K562 (cell line): ENCODE measurements at regions not wholly inside any gene's neighbourhood (a gene's known extent, or its start where the extent isn't known, plus 50 kb on each side); places are given as distances from the start of the nearest gene placed in this dataset.

Source experiments
- ATAC-seq: fragments of 200-7000 bp; cut with Tn5 transposase; 3 replicates; pipeline ENCODE4 v1.9.1; 2020; ENCODE audit warnings: moderate library complexity
- BruUV-seq: library from RNA; stranded (reverse); fragments of 400-500 nt; replicated peaks from 2 replicates; lab custom pipeline; 2021; lab: Mats Ljungman, UMichigan
- CTCF ChIA-PET: fragments of 300-600 bp; formaldehyde crosslinking; extraction: SDS; loops from one replicate; lab custom pipeline; 2021; ENCODE audit warnings: low intra/inter-chr PET ratio; lab: Yijun Ruan, JAX
- POLR2A ChIA-PET: fragments of 300-600, 350-650 bp; sonication (Branson Sonifier 250); formaldehyde crosslinking; extraction: SDS; loops from one replicate; lab custom pipeline; 2021; ENCODE audit warnings: antibody characterized with exemption, inconsistent platforms; lab: Yijun Ruan, JAX
- DNase-seq, 4 experiments: peaks; one replicate each; pipeline versions ENCODE4 v3.0.0 to v3.0.0-alpha.2; 2011 to 2018; ENCODE audit warnings: low spot score in 3 of 4, mixed read lengths in 3 of 4; ENCODE audit errors: extremely low read depth in 1 of 4
- FAIRE-seq: peaks from 2 replicates; lab custom pipeline; 2011; peaks lifted over from hg19 to GRCh38; lab: Jason Lieb, UNC
- H2AFZ ChIP-seq: 2 replicates; pipeline ENCODE4 v1.6.0; 2011; ENCODE audit warnings: low read depth, low read length, control low read depth, inconsistent platforms
- H3K27ac ChIP-seq: fragments of 200-600 bp; 3 replicates; pipeline ENCODE4 v1.8.0; 2011; ENCODE audit warnings: low read depth, mild to moderate bottlenecking, control low read depth, inconsistent platforms, low read length, moderate library complexity, mixed read lengths; ENCODE audit errors: extremely low read depth
- H3K27me3 ChIP-seq, 2 experiments: fragments of 300-600 bp in 1 of 2; 2 replicates in 1 of 2; 3 replicates in 1 of 2; pipeline versions ENCODE4 v1.6.0 to v1.8.0; 2011; ENCODE audit warnings: inconsistent platforms in 2 of 2, low read length in 2 of 2, mild to moderate bottlenecking in 1 of 2, mixed read lengths in 1 of 2, moderate library complexity in 1 of 2; ENCODE audit not compliant: control insufficient read depth in 2 of 2, insufficient read depth in 2 of 2
- H3K36me3 ChIP-seq: fragments of 300-600 bp; 3 replicates; pipeline ENCODE4 v1.8.0; 2011; ENCODE audit warnings: mild to moderate bottlenecking, low read length, inconsistent platforms; ENCODE audit not compliant: control insufficient read depth, insufficient read depth
- H3K4me1 ChIP-seq, 2 experiments: fragments of 200-600 bp in 1 of 2; replicated peaks in 1 of 2; 2 replicates in 1 of 2; 3 replicates in 1 of 2; pipeline versions ENCODE4 v1.5.1 to v1.8.0; 2011; ENCODE audit warnings: inconsistent platforms in 2 of 2, low read length in 2 of 2, mild to moderate bottlenecking in 1 of 2, mixed read lengths in 1 of 2, moderate library complexity in 1 of 2; ENCODE audit not compliant: control insufficient read depth in 2 of 2, insufficient read depth in 2 of 2
- H3K4me2 ChIP-seq: 2 replicates; pipeline ENCODE4 v1.6.1; 2011; ENCODE audit warnings: low read length, control low read depth, inconsistent platforms, mixed read lengths; ENCODE audit not compliant: insufficient read depth
- H3K4me3 ChIP-seq: fragments of 200-600 bp; sonication (generic), shearing (Covaris generic); 2 replicates; pipeline ENCODE4 v1.5.1; 2016; ENCODE audit warnings: control low read depth, inconsistent platforms
- H3K79me2 ChIP-seq: fragments of 200-600 bp; 3 replicates; pipeline ENCODE4 v1.8.0; 2011; ENCODE audit warnings: low read length, inconsistent platforms; ENCODE audit not compliant: control insufficient read depth, insufficient read depth
- H3K9ac ChIP-seq, 2 experiments: 2 replicates each; pipeline versions ENCODE4 v1.6.0 to v1.6.1; 2011; ENCODE audit warnings: low read depth in 2 of 2, low read length in 2 of 2, control low read depth in 1 of 2, inconsistent platforms in 1 of 2, mild to moderate bottlenecking in 1 of 2, mixed read lengths in 1 of 2; ENCODE audit not compliant: insufficient read depth in 1 of 2
- H3K9me1 ChIP-seq: one replicate; pipeline ENCODE4 v1.6.0; 2011; ENCODE audit warnings: inconsistent platforms, mild to moderate bottlenecking, low read length, moderate library complexity; ENCODE audit not compliant: control insufficient read depth, insufficient read depth
- H3K9me3 ChIP-seq: replicated peaks from 2 replicates; pipeline ENCODE4 v1.5.1; 2011; ENCODE audit warnings: low read depth, low read length, inconsistent platforms; ENCODE audit not compliant: control insufficient read depth, insufficient read depth
- H4K20me1 ChIP-seq: replicated peaks from 2 replicates; pipeline ENCODE4 v1.6.1; 2011; ENCODE audit warnings: low read length, inconsistent platforms, mixed read lengths; ENCODE audit not compliant: control insufficient read depth, insufficient read depth
- ARID2 ChIP-seq: fragments of 450-650 bp; IDR thresholded peaks from 2 replicates; pipeline ENCODE4 v1.6.1; 2017; ENCODE audit warnings: antibody characterized with exemption, mild to moderate bottlenecking
- CHD1 ChIP-seq: fragments of 200-600 bp; sonication (generic); IDR thresholded peaks from one replicate; pipeline ENCODE4 v1.6.1; 2012; ENCODE audit warnings: mild to moderate bottlenecking, moderate library complexity, low read length, inconsistent platforms
- HOXB6 ChIP-seq: fragments of 250-450 bp; sonication (Bioruptor Pico); IDR thresholded peaks from 2 replicates; pipeline ENCODE4 v1.5.1; 2022; ENCODE audit warnings: mild to moderate bottlenecking, borderline replicate concordance
- JUNB ChIP-seq: fragments of 450-650 bp; formaldehyde crosslinking; conservative IDR thresholded peaks from 2 replicates; pipeline ENCODE4 v1.4.0; 2020; ENCODE audit warnings: mild to moderate bottlenecking
- KLF13 ChIP-seq: fragments of 450-650 bp; IDR thresholded peaks from 2 replicates; pipeline ENCODE4 v1.6.1; 2016; ENCODE audit warnings: missing genetic modification characterization, low read depth, mild to moderate bottlenecking, missing compliant biosample characterization, moderate library complexity, borderline replicate concordance
- MEF2A ChIP-seq: IDR thresholded peaks from 2 replicates; pipeline ENCODE4 v1.6.1; 2011; ENCODE audit warnings: low read depth, mild to moderate bottlenecking, low read length, moderate library complexity; ENCODE audit not compliant: control insufficient read depth
- NFXL1 ChIP-seq: fragments of 450-650 bp; formaldehyde crosslinking; IDR thresholded peaks from 2 replicates; pipeline ENCODE4 v1.4.0; 2021; ENCODE audit warnings: mild to moderate bottlenecking
- POLR2H ChIP-seq: IDR thresholded peaks from 2 replicates; pipeline ENCODE4 v1.6.1; 2016; ENCODE audit warnings: missing genetic modification characterization, low read depth, mild to moderate bottlenecking, control low read depth, missing compliant biosample characterization, moderate library complexity
- RB1 ChIP-seq: fragments of 450-650 bp; IDR thresholded peaks from 2 replicates; pipeline ENCODE4 v1.6.1; 2017; ENCODE audit warnings: low read depth, mild to moderate bottlenecking
- ZNF717 ChIP-seq: fragments of 250-450 bp; sonication (Bioruptor Pico); IDR thresholded peaks from 2 replicates; pipeline ENCODE4 v1.5.0; 2021
- ZNF830 ChIP-seq: fragments of 250-450 bp; sonication (Bioruptor Pico); IDR thresholded peaks from 2 replicates; pipeline ENCODE4 v1.5.0; 2021; ENCODE audit warnings: mild to moderate bottlenecking
- WGBS: fragments of 100-300 bp; shearing (Covaris generic); methylation state at CpG from one replicate; pipeline ENCODE4 v1.1.6; 2016; ENCODE audit warnings: low coverage, mixed read lengths; ENCODE audit not compliant: insufficient coverage; ENCODE audit errors: missing lambda C conversion rate; 5-methylcytosine and 5-hydroxymethylcytosine counted together
- in situ Hi-C: fragments of 300-500 bp; cut with MboI; formaldehyde crosslinking; loops from 4 replicates; pipeline ENCODE4 v1.15.0; 2018; ENCODE audit warnings: inconsistent platforms, mixed read lengths
- intact Hi-C: fragments of 100-400 bp; cut with micrococcal nuclease; formaldehyde crosslinking; loops from 2 replicates; pipeline ENCODE4 v1.14.2; 2022
- TF ChIP-seq, protein P1 (sequence below): fragments of 250-450 bp; sonication (Bioruptor Pico); IDR thresholded peaks from 2 replicates; pipeline ENCODE4 v1.8.0; 2021; ENCODE audit warnings: moderate library complexity, mild to moderate bottlenecking, inconsistent platforms
- TF ChIP-seq, protein P2 (sequence below): fragments of 450-650 bp; IDR thresholded peaks from 2 replicates; pipeline ENCODE4 v1.7.0; 2016; ENCODE audit warnings: borderline replicate concordance
- TF ChIP-seq, protein P3 (sequence below): sonication (generic); formaldehyde crosslinking; IDR thresholded peaks from 2 replicates; pipeline ENCODE4 v1.8.1; 2022; ENCODE audit warnings: missing genetic modification reagents

DNA sequence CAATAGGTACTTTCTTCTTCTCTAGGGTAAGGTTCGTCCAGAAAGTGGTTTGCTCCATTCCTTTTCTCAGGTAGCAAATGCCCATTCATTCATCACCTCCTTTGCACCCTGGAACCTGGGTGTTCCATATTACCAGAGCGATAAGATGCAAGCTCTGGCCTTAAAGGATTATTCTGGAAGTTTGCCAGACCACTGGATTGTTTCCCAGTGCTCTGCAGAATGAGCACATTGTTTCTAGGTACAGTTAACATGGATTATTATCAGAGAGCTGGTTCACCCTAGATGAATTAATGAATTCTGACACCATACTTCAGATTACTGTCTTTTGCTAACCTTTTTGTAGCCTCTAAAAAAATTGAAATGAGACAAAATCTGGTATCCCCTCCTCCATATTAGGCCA, 170.9 kb upstream of the BMP4 start:
- ChIA-PET POLR2A (no interaction called here), CTCF (no interaction called here)
- DNase-seq: no peak
- no TSS peak for BruUV-seq
- Histone ChIP-seq H3K79me2 (no peaks in the 10 kb centered on the region), H2AFZ (no peak overlapping the region), H3K4me2 (no peak overlapping the region), H3K9ac (no peak overlapping the region), H3K27ac (no peak overlapping the region), H4K20me1 (no peaks in the 10 kb centered on the region), H3K9me1 (no peaks in the 10 kb centered on the region), H3K9me3 (no peaks in the 10 kb centered on the region), H3K36me3 (no peaks in the 10 kb centered on the region), H3K4me3 (no peak overlapping the region), H3K4me1 (no peaks in the 10 kb centered on the region), H3K27me3 (no peaks in the 10 kb centered on the region)
- no peak for TF ChIP-seq MEF2A
- TF ChIP-seq, protein P1, sequence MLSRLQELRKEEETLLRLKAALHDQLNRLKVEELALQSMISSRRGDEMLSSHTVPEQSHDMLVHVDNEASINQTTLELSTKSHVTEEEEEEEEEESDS (CRISPR knock-in tag): no peak
- WGBS: 0% methylated on average over 2 of the region's 2 CpGs
- intact Hi-C loops: no loop called here
- ATAC-seq: no peak
- FAIRE-seq: no peak
- in situ Hi-C loops: no loop called here

DNA sequence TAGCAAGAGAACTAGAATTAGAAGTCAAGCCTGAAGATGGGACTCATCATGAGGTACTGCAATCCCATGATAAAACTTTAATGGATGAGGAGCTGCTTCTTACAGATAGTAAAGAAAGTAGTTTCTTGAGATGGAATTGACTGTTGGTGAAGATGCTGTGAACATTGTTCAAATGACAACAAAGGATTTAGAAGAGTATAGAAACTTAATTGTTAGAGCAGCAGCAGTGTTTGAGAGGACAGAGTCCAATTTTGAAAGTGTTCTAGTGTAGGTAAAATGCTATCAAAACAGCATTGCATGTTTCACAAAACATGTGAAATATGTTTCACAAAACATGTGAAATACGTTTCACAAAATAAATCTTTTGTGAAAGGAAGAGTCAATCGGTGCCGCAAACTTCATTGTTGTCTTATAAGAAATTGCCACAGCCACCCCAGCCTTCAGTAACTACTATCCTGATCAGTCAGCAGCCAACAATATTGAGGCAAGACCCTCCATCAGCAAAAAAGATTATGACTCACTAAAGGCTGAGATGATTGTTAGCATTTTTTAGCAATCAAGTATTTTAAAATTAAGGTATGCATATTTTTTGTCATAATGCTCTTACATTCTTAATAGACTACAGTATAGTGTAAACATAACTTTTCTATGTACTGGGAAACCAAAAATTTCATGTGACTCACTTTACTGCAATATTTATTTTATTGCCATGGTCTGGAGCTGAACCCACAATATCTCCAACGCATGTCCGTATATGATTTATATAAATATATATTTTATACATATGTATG, 173.4 kb upstream of the BMP4 start:
- in situ Hi-C loops: no loop called here
- TF ChIP-seq, protein P2, sequence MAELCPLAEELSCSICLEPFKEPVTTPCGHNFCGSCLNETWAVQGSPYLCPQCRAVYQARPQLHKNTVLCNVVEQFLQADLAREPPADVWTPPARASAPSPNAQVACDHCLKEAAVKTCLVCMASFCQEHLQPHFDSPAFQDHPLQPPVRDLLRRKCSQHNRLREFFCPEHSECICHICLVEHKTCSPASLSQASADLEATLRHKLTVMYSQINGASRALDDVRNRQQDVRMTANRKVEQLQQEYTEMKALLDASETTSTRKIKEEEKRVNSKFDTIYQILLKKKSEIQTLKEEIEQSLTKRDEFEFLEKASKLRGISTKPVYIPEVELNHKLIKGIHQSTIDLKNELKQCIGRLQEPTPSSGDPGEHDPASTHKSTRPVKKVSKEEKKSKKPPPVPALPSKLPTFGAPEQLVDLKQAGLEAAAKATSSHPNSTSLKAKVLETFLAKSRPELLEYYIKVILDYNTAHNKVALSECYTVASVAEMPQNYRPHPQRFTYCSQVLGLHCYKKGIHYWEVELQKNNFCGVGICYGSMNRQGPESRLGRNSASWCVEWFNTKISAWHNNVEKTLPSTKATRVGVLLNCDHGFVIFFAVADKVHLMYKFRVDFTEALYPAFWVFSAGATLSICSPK: no peak
- TF ChIP-seq HOXB6 (CRISPR knock-in tag) (no peak), ZNF717 (CRISPR knock-in tag) (no peak), ARID2 (no peak), CHD1 (no peak), RB1 (no peak), POLR2H (no peak), JUNB (no peak), ZNF830 (CRISPR knock-in tag) (no peak), NFXL1 (CRISPR knock-in tag) (no peak), KLF13 (no peak)
- TF ChIP-seq, protein P3, sequence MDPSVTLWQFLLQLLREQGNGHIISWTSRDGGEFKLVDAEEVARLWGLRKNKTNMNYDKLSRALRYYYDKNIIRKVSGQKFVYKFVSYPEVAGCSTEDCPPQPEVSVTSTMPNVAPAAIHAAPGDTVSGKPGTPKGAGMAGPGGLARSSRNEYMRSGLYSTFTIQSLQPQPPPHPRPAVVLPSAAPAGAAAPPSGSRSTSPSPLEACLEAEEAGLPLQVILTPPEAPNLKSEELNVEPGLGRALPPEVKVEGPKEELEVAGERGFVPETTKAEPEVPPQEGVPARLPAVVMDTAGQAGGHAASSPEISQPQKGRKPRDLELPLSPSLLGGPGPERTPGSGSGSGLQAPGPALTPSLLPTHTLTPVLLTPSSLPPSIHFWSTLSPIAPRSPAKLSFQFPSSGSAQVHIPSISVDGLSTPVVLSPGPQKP (CRISPR knock-in tag): no peak

More for the DNA sequence above, 173.4 kb upstream of the BMP4 start:
- no peaks in the 10 kb centered on the region for H3K9me1 ChIP-seq
- WGBS: 5% methylated on average over 5 of the region's 5 CpGs
- H4K20me1 ChIP-seq: no peaks in the 10 kb centered on the region
- no peak overlapping the region for H3K4me3 ChIP-seq
- no peak overlapping the region for H3K9ac ChIP-seq
- H3K9me3 ChIP-seq: no peaks in the 10 kb centered on the region
- no peak overlapping the region for H2AFZ ChIP-seq
- H3K27ac ChIP-seq: no peak overlapping the region
- ChIA-PET POLR2A (no interaction called here), CTCF (interaction anchor here (0.5 kb wide), 1 partner anchor 150 kb away, joined by 6 read pairs; no protein-coding TSS in a partner anchor)
- no TSS peak for BruUV-seq
- H3K27me3 ChIP-seq: no peaks in the 10 kb centered on the region
- H3K79me2 ChIP-seq: no peaks in the 10 kb centered on the region
- H3K4me2 ChIP-seq: no peak overlapping the region
- intact Hi-C loops: no loop called here
- DNase-seq (no peak), ATAC-seq (no peak), FAIRE-seq (no peak)
- H3K36me3 ChIP-seq: no peaks in the 10 kb centered on the region
- H3K4me1 ChIP-seq: no peaks in the 10 kb centered on the region
